Uterus (tissue), 2 donors: ENCODE measurements at regions not wholly inside any gene's neighbourhood (a gene's known extent, or its start where the extent isn't known, plus 50 kb on each side); places are given as distances from the start of the nearest gene placed in this dataset.

ENCODE experiments used
- POLR2A ChIP-seq, 2 donors: fragments of 450-650 bp; IDR thresholded peaks; one replicate each; pipeline ENCODE4 v1.6.1; 2016; ENCODE audit warnings: antibody characterized with exemption in 2 of 2, mild to moderate bottlenecking in 1 of 2, moderate library complexity in 1 of 2
- TF ChIP-seq, protein P1 (sequence below), 4 experiments: fragments of 200-600 bp in 2 of 4; fragments of 450-650 bp in 2 of 4; sonication (generic) in 2 of 4; IDR thresholded peaks; one replicate each; pipeline ENCODE4 v1.5.1; 2016 to 2019; ENCODE audit warnings: antibody characterized with exemption in 4 of 4, mild to moderate bottlenecking in 2 of 4, moderate library complexity in 1 of 4

- TF ChIP-seq, protein P1, sequence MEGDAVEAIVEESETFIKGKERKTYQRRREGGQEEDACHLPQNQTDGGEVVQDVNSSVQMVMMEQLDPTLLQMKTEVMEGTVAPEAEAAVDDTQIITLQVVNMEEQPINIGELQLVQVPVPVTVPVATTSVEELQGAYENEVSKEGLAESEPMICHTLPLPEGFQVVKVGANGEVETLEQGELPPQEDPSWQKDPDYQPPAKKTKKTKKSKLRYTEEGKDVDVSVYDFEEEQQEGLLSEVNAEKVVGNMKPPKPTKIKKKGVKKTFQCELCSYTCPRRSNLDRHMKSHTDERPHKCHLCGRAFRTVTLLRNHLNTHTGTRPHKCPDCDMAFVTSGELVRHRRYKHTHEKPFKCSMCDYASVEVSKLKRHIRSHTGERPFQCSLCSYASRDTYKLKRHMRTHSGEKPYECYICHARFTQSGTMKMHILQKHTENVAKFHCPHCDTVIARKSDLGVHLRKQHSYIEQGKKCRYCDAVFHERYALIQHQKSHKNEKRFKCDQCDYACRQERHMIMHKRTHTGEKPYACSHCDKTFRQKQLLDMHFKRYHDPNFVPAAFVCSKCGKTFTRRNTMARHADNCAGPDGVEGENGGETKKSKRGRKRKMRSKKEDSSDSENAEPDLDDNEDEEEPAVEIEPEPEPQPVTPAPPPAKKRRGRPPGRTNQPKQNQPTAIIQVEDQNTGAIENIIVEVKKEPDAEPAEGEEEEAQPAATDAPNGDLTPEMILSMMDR (IDR thresholded peaks at IDR 0.05), result no peak
- TF ChIP-seq POLR2A (IDR thresholded peaks at IDR 0.05), result no peak
Observed at GRCh38 chr11:96943970-96944369, 554.2 kb downstream of the JRKL start.
